H9 (cell line): ENCODE measurements at regions not wholly inside any gene's neighbourhood (a gene's known extent, or its start where the extent isn't known, plus 50 kb on each side); places are given as distances from the start of the nearest gene placed in this dataset.

Experiments
- DNase-seq: peaks from one replicate; pipeline ENCODE4 v3.0.0-alpha.2; 2017
- H2AFZ ChIP-seq: one replicate; pipeline ENCODE4 v1.6.1; 2013; ENCODE audit warnings: mild to moderate bottlenecking, low read length, control low read depth, moderate library complexity
- H2AK5ac ChIP-seq: 2 replicates; pipeline ENCODE4 v1.6.1; 2013; ENCODE audit warnings: low read length, control low read depth, mixed read lengths; ENCODE audit not compliant: insufficient read length
- H2BK120ac ChIP-seq: one replicate; pipeline ENCODE4 v1.6.1; 2013; ENCODE audit warnings: low read depth, mild to moderate bottlenecking, low read length, control low read depth, inconsistent platforms; ENCODE audit not compliant: poor library complexity, severe bottlenecking
- H2BK12ac ChIP-seq: 2 replicates; pipeline ENCODE4 v1.6.1; 2013; ENCODE audit warnings: low read length, control low read depth, mixed read lengths, low read depth; ENCODE audit not compliant: insufficient read length
- H2BK15ac ChIP-seq: 2 replicates; pipeline ENCODE4 v1.6.1; 2013; ENCODE audit warnings: low read depth, low read length, control low read depth
- H2BK20ac ChIP-seq: one replicate; pipeline ENCODE4 v1.6.1; 2013; ENCODE audit warnings: low read depth, mild to moderate bottlenecking, low read length, control low read depth, inconsistent platforms; ENCODE audit not compliant: poor library complexity, severe bottlenecking
- H2BK5ac ChIP-seq: 2 replicates; pipeline ENCODE4 v1.6.1; 2013; ENCODE audit warnings: low read length, control low read depth, mixed read lengths; ENCODE audit not compliant: insufficient read length
- H3K14ac ChIP-seq: 2 replicates; pipeline ENCODE4 v1.6.1; 2013; ENCODE audit warnings: low read length, control low read depth; ENCODE audit not compliant: insufficient read depth
- H3K18ac ChIP-seq: 2 replicates; pipeline ENCODE4 v1.6.1; 2013; ENCODE audit warnings: low read depth, mild to moderate bottlenecking, mixed read lengths, low read length, control low read depth; ENCODE audit not compliant: insufficient read length
- H3K23ac ChIP-seq: 2 replicates; pipeline ENCODE4 v1.6.1; 2013; ENCODE audit warnings: low read length, control low read depth, mixed read lengths, low read depth; ENCODE audit not compliant: insufficient read length
- H3K23me2 ChIP-seq: 2 replicates; pipeline ENCODE4 v1.6.1; 2013; ENCODE audit warnings: low read depth, mild to moderate bottlenecking, mixed read lengths, low read length, control low read depth; ENCODE audit not compliant: insufficient read length, poor library complexity, severe bottlenecking
- H3K27ac ChIP-seq: 2 replicates; pipeline ENCODE4 v1.5.1; 2013; ENCODE audit warnings: low read length, control low read depth, mixed read lengths, low read depth; ENCODE audit not compliant: insufficient read length
- H3K27me3 ChIP-seq: 2 replicates; pipeline ENCODE4 v1.6.1; 2013; ENCODE audit warnings: low read length, control low read depth, inconsistent platforms; ENCODE audit not compliant: insufficient read depth
- H3K4ac ChIP-seq: 2 replicates; pipeline ENCODE4 v1.6.1; 2013; ENCODE audit warnings: low read depth, mild to moderate bottlenecking, control low read depth, inconsistent platforms, low read length, moderate library complexity
- H3K4me1 ChIP-seq: 2 replicates; pipeline ENCODE4 v1.6.1; 2013; ENCODE audit warnings: low read length, control low read depth, inconsistent platforms; ENCODE audit not compliant: insufficient read depth
- H3K4me2 ChIP-seq: 2 replicates; pipeline ENCODE4 v1.6.1; 2013; ENCODE audit warnings: low read length, control low read depth, mixed read lengths; ENCODE audit not compliant: insufficient read length, insufficient read depth
- H3K56ac ChIP-seq: 2 replicates; pipeline ENCODE4 v1.6.1; 2013; ENCODE audit warnings: low read depth, mild to moderate bottlenecking, mixed read lengths, low read length, control low read depth; ENCODE audit not compliant: insufficient read length
- H3K79me1 ChIP-seq: 2 replicates; pipeline ENCODE4 v1.6.1; 2013; ENCODE audit warnings: low read depth, mild to moderate bottlenecking, moderate library complexity, low read length, control low read depth, inconsistent platforms; ENCODE audit not compliant: insufficient read depth, poor library complexity, severe bottlenecking
- H3K79me2 ChIP-seq: 2 replicates; pipeline ENCODE4 v1.6.1; 2013; ENCODE audit warnings: low read length, control low read depth, inconsistent platforms; ENCODE audit not compliant: insufficient read depth
- H3K9ac ChIP-seq: 2 replicates; pipeline ENCODE4 v1.6.1; 2013; ENCODE audit warnings: low read length, control low read depth, mixed read lengths; ENCODE audit not compliant: insufficient read length; ENCODE audit errors: extremely low read depth
- H3K9me3 ChIP-seq: one replicate; pipeline ENCODE4 v1.6.1; 2013; ENCODE audit warnings: low read depth, low read length, inconsistent platforms; ENCODE audit not compliant: control insufficient read depth
- H3T11ph ChIP-seq: one replicate; pipeline ENCODE4 v1.6.1; 2013; ENCODE audit warnings: mild to moderate bottlenecking, low read length, control low read depth, inconsistent platforms
- H4K20me1 ChIP-seq: one replicate; pipeline ENCODE4 v1.6.1; 2013; ENCODE audit not compliant: control insufficient read depth, insufficient read length, insufficient read depth
- H4K5ac ChIP-seq: 2 replicates; pipeline ENCODE4 v1.6.1; 2013; ENCODE audit warnings: low read depth, mild to moderate bottlenecking, mixed read lengths, low read length, control low read depth; ENCODE audit not compliant: insufficient read length
- H4K8ac ChIP-seq: replicated peaks from 2 replicates; pipeline ENCODE4 v1.6.1; 2013; ENCODE audit warnings: low read length, control low read depth, mixed read lengths, low read depth; ENCODE audit not compliant: insufficient read length
- H4K91ac ChIP-seq: 2 replicates; pipeline ENCODE4 v1.6.1; 2013; ENCODE audit warnings: low read depth, mild to moderate bottlenecking, moderate library complexity, mixed read lengths, low read length, control low read depth; ENCODE audit not compliant: insufficient read length
- H3K27ac Mint-ChIP-seq, 3 experiments: 2 replicates in 2 of 3; 3 replicates in 1 of 3; pipeline ENCODE4 v1.8.0; 2020 to 2021; ENCODE audit warnings: mixed read lengths in 3 of 3, mild to moderate bottlenecking in 1 of 3, moderate library complexity in 1 of 3
- H3K27me3 Mint-ChIP-seq: 2 replicates; pipeline ENCODE4 v1.8.0; 2021; ENCODE audit warnings: low read depth, mild to moderate bottlenecking, moderate library complexity, mixed read lengths
- H3K36me3 Mint-ChIP-seq, 3 experiments: 2 replicates in 2 of 3; 3 replicates in 1 of 3; pipeline ENCODE4 v1.8.0; 2020 to 2021; ENCODE audit warnings: low read depth in 3 of 3, mixed read lengths in 3 of 3; ENCODE audit not compliant: insufficient read depth in 1 of 3
- H3K4me1 Mint-ChIP-seq, 2 experiments: 2 replicates each; pipeline ENCODE4 v1.8.0; 2020; ENCODE audit warnings: mixed read lengths in 2 of 2
- H3K4me3 Mint-ChIP-seq, 2 experiments: 2 replicates in 1 of 2; 3 replicates in 1 of 2; pipeline ENCODE4 v1.8.0; 2020 to 2021; ENCODE audit warnings: mild to moderate bottlenecking in 2 of 2, mixed read lengths in 2 of 2, moderate library complexity in 1 of 2
- H3K9me3 Mint-ChIP-seq, 2 experiments: 2 replicates in 1 of 2; 3 replicates in 1 of 2; pipeline ENCODE4 v1.8.0; 2020; ENCODE audit warnings: mild to moderate bottlenecking in 2 of 2, mixed read lengths in 2 of 2, moderate library complexity in 1 of 2
- CTCF ChIP-seq: fragments of 200-600 bp; sonication (generic); conservative IDR thresholded peaks from 3 replicates; pipeline ENCODE4 v1.8.0; 2021; ENCODE audit warnings: antibody characterized with exemption, mild to moderate bottlenecking
- WGBS: extraction: QIAGEN DNeasy Blood & Tissue Kit; methylation state at CpG from one replicate; pipeline ENCODE4 v1.1.7; 2013; ENCODE audit warnings: missing lambda C conversion rate, low lambda C conversion rate, mixed read lengths; ENCODE audit not compliant: insufficient read length; ENCODE audit errors: extremely low coverage; 5-methylcytosine and 5-hydroxymethylcytosine counted together

GRCh38 chr5:174420651-174421407 is 303.6 kb upstream of the MSX2 start:
- H2AFZ ChIP-seq: no peak overlapping the region
- H3K79me2 ChIP-seq: no peaks in the 10 kb centered on the region
- WGBS: no CpG with 5 or more reads among the region's 1 CpG
- no peak overlapping the region for H3K14ac ChIP-seq
- no peak overlapping the region for H3K9ac ChIP-seq
- H4K20me1 ChIP-seq: no peaks in the 10 kb centered on the region
- H3K27ac Mint-ChIP-seq: no peak overlapping the region
- TF ChIP-seq CTCF: no peak
- H3K79me1 ChIP-seq: no peaks in the 10 kb centered on the region
- no peak overlapping the region for H3K27ac ChIP-seq
- H3K23ac ChIP-seq: no peak overlapping the region
- H3K4me3 Mint-ChIP-seq: no peak overlapping the region
- H3K4ac ChIP-seq: no peak overlapping the region
- H3K4me1 Mint-ChIP-seq: peaks cover 10 to 15% of the 10 kb centered on the region in 2 experiments
- H3T11ph ChIP-seq: no peak overlapping the region
- H4K8ac ChIP-seq: no peak overlapping the region
- H2BK20ac ChIP-seq: no peak overlapping the region
- H2BK12ac ChIP-seq: no peak overlapping the region
- no peak overlapping the region for H4K91ac ChIP-seq
- H3K27me3 ChIP-seq: no peaks in the 10 kb centered on the region; the same call in 1 of the 2 replicates
- peaks cover 48% of the 10 kb centered on the region for H3K27me3 Mint-ChIP-seq
- no peaks in the 10 kb centered on the region for H3K9me3 ChIP-seq
- no peak overlapping the region for H2AK5ac ChIP-seq
- no peak overlapping the region for H3K4me2 ChIP-seq
- no peak for DNase-seq
- H3K36me3 Mint-ChIP-seq: no peaks in the 10 kb centered on the region
- no peak overlapping the region for H4K5ac ChIP-seq
- no peaks in the 10 kb centered on the region; a peak in 2 of 5 replicates for H3K9me3 Mint-ChIP-seq
- H2BK5ac ChIP-seq: no peak overlapping the region
- no peak overlapping the region for H2BK15ac ChIP-seq
- no peaks in the 10 kb centered on the region for H3K4me1 ChIP-seq
- H3K56ac ChIP-seq: no peak overlapping the region
- H3K23me2 ChIP-seq: peaks cover 6% of the 10 kb centered on the region
- no peak overlapping the region for H2BK120ac ChIP-seq
- no peak overlapping the region for H3K18ac ChIP-seq
